ENCODE measurements at regions not wholly inside any gene's neighbourhood (a gene's known extent, or its start where the extent isn't known, plus 50 kb on each side); places are given as distances from the start of the nearest gene placed in this dataset.

GRCh38 chr6:104326173-104327001, 533.3 kb downstream of the HACE1 start:
- no peak for TF ChIP-seq CTCF (IDR thresholded peaks at IDR 0.05; ENCODE audit: low read length)
- no peak for TF ChIP-seq EZH2 (IDR thresholded peaks at IDR 0.05; ENCODE audit: borderline replicate concordance, low read length)

Data from OCI-LY1 (cell line).